ENCODE measurements at regions not wholly inside any gene's neighbourhood (a gene's known extent, or its start where the extent isn't known, plus 50 kb on each side); places are given as distances from the start of the nearest gene placed in this dataset.

GRCh38 chr21:38177919-38178652, 78.7 kb upstream of the KCNJ15 start:
- TF ChIP-seq GABPA (IDR thresholded peaks at IDR 0.05 in 1 of 2, conservative IDR thresholded peaks at IDR 0.05 in 1 of 2) = no peak
- TF ChIP-seq, protein P1, sequence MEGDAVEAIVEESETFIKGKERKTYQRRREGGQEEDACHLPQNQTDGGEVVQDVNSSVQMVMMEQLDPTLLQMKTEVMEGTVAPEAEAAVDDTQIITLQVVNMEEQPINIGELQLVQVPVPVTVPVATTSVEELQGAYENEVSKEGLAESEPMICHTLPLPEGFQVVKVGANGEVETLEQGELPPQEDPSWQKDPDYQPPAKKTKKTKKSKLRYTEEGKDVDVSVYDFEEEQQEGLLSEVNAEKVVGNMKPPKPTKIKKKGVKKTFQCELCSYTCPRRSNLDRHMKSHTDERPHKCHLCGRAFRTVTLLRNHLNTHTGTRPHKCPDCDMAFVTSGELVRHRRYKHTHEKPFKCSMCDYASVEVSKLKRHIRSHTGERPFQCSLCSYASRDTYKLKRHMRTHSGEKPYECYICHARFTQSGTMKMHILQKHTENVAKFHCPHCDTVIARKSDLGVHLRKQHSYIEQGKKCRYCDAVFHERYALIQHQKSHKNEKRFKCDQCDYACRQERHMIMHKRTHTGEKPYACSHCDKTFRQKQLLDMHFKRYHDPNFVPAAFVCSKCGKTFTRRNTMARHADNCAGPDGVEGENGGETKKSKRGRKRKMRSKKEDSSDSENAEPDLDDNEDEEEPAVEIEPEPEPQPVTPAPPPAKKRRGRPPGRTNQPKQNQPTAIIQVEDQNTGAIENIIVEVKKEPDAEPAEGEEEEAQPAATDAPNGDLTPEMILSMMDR (IDR thresholded peaks at IDR 0.05; ENCODE audit: low read depth, low read length, missing input control) = no peak
- TF ChIP-seq, protein P2, sequence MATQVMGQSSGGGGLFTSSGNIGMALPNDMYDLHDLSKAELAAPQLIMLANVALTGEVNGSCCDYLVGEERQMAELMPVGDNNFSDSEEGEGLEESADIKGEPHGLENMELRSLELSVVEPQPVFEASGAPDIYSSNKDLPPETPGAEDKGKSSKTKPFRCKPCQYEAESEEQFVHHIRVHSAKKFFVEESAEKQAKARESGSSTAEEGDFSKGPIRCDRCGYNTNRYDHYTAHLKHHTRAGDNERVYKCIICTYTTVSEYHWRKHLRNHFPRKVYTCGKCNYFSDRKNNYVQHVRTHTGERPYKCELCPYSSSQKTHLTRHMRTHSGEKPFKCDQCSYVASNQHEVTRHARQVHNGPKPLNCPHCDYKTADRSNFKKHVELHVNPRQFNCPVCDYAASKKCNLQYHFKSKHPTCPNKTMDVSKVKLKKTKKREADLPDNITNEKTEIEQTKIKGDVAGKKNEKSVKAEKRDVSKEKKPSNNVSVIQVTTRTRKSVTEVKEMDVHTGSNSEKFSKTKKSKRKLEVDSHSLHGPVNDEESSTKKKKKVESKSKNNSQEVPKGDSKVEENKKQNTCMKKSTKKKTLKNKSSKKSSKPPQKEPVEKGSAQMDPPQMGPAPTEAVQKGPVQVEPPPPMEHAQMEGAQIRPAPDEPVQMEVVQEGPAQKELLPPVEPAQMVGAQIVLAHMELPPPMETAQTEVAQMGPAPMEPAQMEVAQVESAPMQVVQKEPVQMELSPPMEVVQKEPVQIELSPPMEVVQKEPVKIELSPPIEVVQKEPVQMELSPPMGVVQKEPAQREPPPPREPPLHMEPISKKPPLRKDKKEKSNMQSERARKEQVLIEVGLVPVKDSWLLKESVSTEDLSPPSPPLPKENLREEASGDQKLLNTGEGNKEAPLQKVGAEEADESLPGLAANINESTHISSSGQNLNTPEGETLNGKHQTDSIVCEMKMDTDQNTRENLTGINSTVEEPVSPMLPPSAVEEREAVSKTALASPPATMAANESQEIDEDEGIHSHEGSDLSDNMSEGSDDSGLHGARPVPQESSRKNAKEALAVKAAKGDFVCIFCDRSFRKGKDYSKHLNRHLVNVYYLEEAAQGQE (IDR thresholded peaks at IDR 0.05) = no peak
